Stimulated activated CD4-positive, alpha-beta T cell treated with anti-CD3 and anti-CD28 coated beads, Interleukin-2, amount 100 ng/mL, for 48 hours (primary cell): ENCODE measurements at regions not wholly inside any gene's neighbourhood (a gene's known extent, or its start where the extent isn't known, plus 50 kb on each side); places are given as distances from the start of the nearest gene placed in this dataset.

Experiments
- DNase-seq, 2 donors: peaks; one replicate each; pipeline ENCODE4 v3.0.0-alpha.2; 2020

DNA sequence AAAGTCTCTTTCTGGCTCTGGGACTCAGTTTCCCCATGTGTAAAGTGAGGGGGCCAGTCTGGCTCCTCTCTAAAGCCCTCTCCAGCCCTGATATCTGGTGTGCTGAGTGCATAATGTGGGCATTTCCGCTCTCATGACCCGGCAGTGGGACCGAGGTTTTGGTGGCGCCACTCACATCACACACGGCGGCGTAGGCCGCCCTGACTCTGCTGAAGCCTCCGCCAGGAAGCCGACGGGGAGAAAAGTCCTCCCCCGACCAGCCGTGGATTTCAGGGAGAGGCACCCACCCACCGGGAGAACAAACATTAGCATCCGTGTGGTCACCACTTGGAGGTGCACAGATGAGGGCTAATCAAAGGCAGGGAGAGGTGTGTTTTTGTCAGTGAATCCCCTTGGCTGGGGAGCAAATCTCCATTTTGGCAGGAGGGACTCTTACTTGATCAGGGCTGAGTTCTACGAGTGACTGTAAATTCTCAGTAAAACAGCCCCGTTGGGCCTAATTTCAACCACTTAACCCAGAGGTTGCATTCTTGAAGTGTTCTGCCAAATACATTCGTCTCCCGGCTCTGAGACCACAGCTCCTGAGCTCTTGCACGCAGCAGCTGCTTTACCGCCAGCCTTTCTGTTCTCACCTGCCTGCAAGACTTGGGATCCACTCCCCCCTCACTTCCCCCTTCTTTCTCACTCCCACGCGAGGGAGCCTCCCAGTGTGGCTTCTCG lies 118.2 kb downstream of the FOXD2 start:
- DNase-seq: no peak

DNA sequence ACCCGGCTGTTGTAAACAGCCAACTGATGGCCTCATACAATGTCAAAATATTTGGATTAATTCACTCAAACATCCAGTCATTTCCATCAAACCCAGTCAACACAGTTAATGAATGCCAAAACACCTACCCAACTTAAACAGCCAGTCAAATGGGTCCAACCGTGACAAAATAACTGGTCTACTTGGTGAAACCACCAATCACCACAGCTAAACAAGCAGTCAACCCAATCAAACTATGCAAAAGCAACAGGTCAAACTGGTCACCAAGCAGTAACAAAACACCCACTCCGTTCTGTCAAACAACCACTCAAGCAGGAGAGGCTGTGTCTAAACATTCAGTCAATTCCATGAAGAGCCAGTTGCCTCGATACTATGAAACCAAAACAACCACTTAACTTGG lies 119.2 kb downstream of the FOXD2 start:
- DNase-seq: no peak

- no peak for DNase-seq
Observed at GRCh38 chr1:47558601-47559593, 121.1 kb downstream of the FOXD2 start.

- no peak for DNase-seq
Observed at GRCh38 chr1:47559944-47560695, 122.3 kb downstream of the FOXD2 start.

DNA sequence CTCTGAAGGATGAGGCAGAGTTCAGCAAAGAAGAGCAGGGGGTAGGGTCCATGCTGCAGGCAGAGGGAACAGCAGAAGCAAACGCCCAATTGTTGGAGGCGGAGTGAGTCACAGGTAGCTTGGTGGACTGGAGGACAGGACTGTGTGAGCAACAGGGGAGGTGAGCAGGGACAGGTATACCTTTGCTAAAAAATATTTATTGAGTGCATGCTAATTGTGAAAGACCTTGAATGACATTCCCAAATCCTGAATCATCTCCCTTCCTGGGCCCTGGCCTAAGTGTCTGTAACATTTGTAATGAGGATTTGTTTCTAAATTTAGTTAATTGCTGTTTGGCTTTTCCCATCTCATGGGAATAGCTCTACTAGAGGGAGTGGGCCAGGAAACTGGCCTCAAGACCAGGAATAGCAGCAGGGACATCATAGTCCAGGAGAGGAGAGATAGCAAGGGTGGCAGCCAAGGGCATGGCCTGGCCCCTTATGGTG lies 123.7 kb downstream of the FOXD2 start:
- DNase-seq: no peak

- no peak for DNase-seq
Observed at GRCh38 chr1:47562147-47562546, 124.3 kb downstream of the FOXD2 start.

GRCh38 chr1:47562799-47563198 lies 125.0 kb downstream of the FOXD2 start:
- no peak for DNase-seq

- no peak for DNase-seq
Observed at GRCh38 chr1:47563201-47563600, 125.4 kb downstream of the FOXD2 start.

DNA sequence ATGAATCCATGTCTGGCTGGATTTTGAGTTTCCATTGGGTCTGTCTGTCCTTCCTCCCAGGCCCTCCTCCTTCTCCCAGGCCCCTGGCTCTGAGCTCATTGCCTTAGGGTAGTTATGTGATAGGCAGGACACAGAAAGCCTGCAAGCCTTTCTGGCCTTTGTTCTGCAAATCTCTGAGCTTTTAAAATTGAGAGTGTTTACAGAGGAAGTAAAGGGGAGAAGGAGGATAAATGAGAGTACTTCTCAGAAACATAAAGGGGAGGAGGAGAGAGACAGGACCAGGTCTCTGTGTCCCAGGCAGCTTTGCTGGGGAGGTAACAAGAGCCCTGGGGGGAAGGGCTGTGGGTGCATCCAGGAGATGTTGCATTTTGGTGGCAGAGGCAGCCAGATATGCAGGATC lies 126.7 kb downstream of the FOXD2 start:
- no peak for DNase-seq

DNA sequence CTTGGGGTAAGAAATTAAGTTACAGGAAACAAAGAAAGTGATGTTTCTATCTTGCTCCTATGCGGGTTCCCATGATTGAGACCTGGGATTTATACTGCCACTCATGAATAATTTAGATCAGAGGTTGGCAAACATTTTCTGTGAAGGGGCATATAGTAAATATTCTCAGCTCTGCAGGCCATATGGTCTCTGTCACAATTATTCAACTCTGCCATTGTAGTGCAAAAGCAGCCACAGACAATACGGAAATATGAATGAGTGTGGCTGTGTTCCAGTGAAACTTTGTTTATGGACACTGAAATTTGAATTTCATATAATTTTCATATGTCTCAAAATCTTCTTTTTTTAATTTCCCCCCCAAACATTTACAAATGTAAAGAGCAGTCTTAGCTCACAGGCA lies 127.2 kb downstream of the FOXD2 start:
- no peak for DNase-seq

GRCh38 chr1:47565676-47566075 lies 127.8 kb downstream of the FOXD2 start:
- no peak for DNase-seq

DNA sequence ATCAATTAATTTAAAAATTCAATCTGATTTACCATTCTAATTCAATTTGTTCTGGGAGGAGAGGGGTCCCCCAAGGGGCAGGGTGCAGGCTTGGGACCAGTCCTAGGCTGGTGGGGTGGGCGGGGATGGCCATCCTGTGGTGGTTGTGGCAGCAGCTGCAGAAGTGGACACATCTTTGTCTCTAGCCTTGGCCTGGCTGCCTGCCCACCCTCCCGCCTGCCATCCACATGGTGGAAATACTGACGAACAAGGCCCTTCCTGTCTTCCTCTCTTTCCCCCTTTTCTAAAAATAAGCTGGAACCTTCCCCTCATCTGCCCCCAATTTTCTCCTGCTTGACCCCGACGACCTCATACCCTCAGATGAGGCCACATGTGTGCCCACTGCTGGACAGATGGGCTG lies 130.9 kb downstream of the FOXD2 start:
- DNase-seq: no peak

GRCh38 chr1:47569261-47569660 lies 131.4 kb downstream of the FOXD2 start:
- DNase-seq: no peak

GRCh38 chr1:47569681-47570470 lies 132.0 kb downstream of the FOXD2 start:
- no peak for DNase-seq

DNA sequence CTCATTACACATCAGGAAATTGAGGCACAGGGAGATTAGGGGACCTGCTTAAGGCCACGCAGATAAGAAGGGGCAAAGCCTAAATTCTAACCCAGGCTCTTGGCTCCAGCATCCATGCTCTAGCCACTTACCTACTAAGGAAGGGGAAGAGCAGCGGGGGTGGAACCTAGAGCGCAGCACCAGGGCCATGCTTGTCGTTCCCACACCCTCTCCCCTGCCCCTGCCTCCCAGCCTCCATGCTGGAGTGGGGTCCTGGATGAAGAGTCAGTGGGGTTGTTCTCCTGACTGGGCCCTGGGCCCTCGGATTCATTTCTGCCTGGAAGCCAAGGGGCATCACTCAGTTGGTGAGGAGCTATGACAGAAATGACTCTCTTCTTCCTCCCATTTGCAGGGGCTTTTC lies 133.3 kb downstream of the FOXD2 start:
- DNase-seq: no peak

GRCh38 chr1:47571952-47572351 lies 134.1 kb downstream of the FOXD2 start:
- no peak for DNase-seq

DNA sequence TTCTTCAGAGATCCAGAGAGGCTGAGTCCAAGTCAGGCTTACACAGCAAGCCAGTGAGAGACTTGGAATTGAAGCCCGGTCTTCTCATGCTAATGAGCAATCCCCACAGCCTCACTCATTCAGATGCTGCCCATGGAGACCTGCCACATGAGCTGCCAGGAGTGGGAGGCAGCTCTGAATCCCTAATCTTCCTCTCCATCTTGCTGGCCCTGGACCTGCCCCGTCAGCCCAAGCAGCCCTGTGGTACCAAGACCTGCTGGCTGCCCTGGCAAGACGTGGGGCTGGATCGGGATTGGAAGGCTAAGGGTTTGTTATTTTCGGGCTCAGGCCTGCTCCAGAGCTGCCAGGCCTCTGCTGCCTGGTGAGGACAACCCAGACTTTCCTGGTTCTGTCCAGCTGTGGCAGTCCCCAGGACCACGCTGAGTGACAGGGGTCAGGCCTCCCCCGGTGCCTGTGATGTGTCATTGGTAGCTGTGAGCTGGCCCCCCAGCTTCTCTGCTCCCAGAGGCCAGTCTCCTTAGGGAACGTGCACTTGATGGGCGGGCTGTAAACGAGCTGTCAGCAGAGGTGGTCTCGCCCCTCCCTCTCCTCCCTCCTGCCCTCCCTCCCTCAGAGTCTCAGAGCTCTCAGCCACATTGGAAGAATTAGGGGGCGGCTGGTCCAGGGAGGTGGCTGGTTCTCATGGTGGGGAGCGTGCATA lies 135.0 kb downstream of the FOXD2 start:
- DNase-seq: no peak

GRCh38 chr1:47574451-47575165 lies 136.8 kb downstream of the FOXD2 start:
- no peak for DNase-seq

GRCh38 chr1:47575855-47576757 lies 138.3 kb downstream of the FOXD2 start:
- no peak for DNase-seq

DNA sequence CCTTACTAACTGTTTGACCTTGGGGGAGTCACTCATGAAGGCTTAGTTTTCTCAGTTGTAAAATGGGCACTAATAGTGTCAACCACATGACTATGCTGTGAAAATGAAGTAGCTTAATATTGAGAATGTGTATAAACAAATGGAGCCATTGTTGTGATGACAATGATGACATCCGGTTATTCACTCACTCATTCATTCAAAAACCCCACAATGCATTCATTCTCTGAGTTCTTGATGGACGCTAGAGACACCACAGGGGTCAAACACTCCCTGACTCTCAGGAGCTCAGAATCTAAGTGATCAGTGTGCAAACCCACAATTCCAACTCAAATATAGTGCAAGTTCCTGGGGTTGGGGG lies 138.9 kb downstream of the FOXD2 start:
- no peak for DNase-seq
